ENCODE measurements at regions not wholly inside any gene's neighbourhood (a gene's known extent, or its start where the extent isn't known, plus 50 kb on each side); places are given as distances from the start of the nearest gene placed in this dataset.

- Histone ChIP-seq H3K4me2 (ENCODE audit: low read depth, low read length, poor library complexity, severe bottlenecking) (no peak overlapping the region), H3K4me1 (ENCODE audit: low read length) (peaks cover 48% of the 10 kb centered on the region), H3K9me2 (replicated peaks; ENCODE audit: insufficient read depth, low read length) (no peaks in the 10 kb centered on the region), H4K20me1 (ENCODE audit: insufficient read depth, low read depth, low read length) (no peaks in the 10 kb centered on the region), H3K27me3 (ENCODE audit: low read length) (no peaks in the 10 kb centered on the region), H3K4me3 (ENCODE audit: low read length) (no peak overlapping the region), H3K9ac (ENCODE audit: low read length) (no peak overlapping the region), H3K36me3 (ENCODE audit: insufficient read depth, low read length) (no peaks in the 10 kb centered on the region), H3K9me3 (ENCODE audit: low read length) (no peaks in the 10 kb centered on the region), H3K79me2 (ENCODE audit: low read length) (no peaks in the 10 kb centered on the region), H3K27ac (ENCODE audit: low read length) (no peak overlapping the region), H2AFZ (ENCODE audit: low read length) (no peak overlapping the region)
- no peak for DNase-seq
These were observed 127.6 kb downstream of the ETAA1 start for GRCh38 chr2:67524777-67525176.

GRCh38 chr2:67526283-67526682 is 129.2 kb downstream of the ETAA1 start:
- H3K4me2 ChIP-seq (ENCODE audit: low read depth, low read length, poor library complexity, severe bottlenecking), result no peak overlapping the region
- no peaks in the 10 kb centered on the region for H3K27me3 ChIP-seq (ENCODE audit: low read length)
- no peaks in the 10 kb centered on the region for H3K9me2 ChIP-seq (replicated peaks; ENCODE audit: insufficient read depth, low read length)
- H3K79me2 ChIP-seq (ENCODE audit: low read length), result no peaks in the 10 kb centered on the region
- H3K36me3 ChIP-seq (ENCODE audit: insufficient read depth, low read length), result no peaks in the 10 kb centered on the region
- no peak for DNase-seq
- H3K9ac ChIP-seq (ENCODE audit: low read length), result no peak overlapping the region
- peaks cover 33% of the 10 kb centered on the region for H3K4me1 ChIP-seq (ENCODE audit: low read length)
- no peaks in the 10 kb centered on the region for H3K9me3 ChIP-seq (ENCODE audit: low read length)
- no peak overlapping the region for H2AFZ ChIP-seq (ENCODE audit: low read length)
- no peak overlapping the region for H3K27ac ChIP-seq (ENCODE audit: low read length)
- H3K4me3 ChIP-seq (ENCODE audit: low read length), result no peak overlapping the region
- H4K20me1 ChIP-seq (ENCODE audit: insufficient read depth, low read depth, low read length), result no peaks in the 10 kb centered on the region

- H3K9me3 ChIP-seq (ENCODE audit: low read length), result no peaks in the 10 kb centered on the region
- H3K27ac ChIP-seq (ENCODE audit: low read length), result no peak overlapping the region
- peaks cover 19% of the 10 kb centered on the region for H3K4me1 ChIP-seq (ENCODE audit: low read length)
- H2AFZ ChIP-seq (ENCODE audit: low read length), result no peak overlapping the region
- H3K79me2 ChIP-seq (ENCODE audit: low read length), result no peaks in the 10 kb centered on the region
- no peak for DNase-seq
- H4K20me1 ChIP-seq (ENCODE audit: insufficient read depth, low read depth, low read length), result no peaks in the 10 kb centered on the region
- no peak overlapping the region for H3K4me2 ChIP-seq (ENCODE audit: low read depth, low read length, poor library complexity, severe bottlenecking)
- H3K27me3 ChIP-seq (ENCODE audit: low read length), result no peaks in the 10 kb centered on the region
- no peak overlapping the region for H3K9ac ChIP-seq (ENCODE audit: low read length)
- no peaks in the 10 kb centered on the region for H3K9me2 ChIP-seq (replicated peaks; ENCODE audit: insufficient read depth, low read length)
- no peak overlapping the region for H3K4me3 ChIP-seq (ENCODE audit: low read length)
- no peaks in the 10 kb centered on the region for H3K36me3 ChIP-seq (ENCODE audit: insufficient read depth, low read length)
These were observed 131.2 kb downstream of the ETAA1 start for GRCh38 chr2:67528320-67528719.

GRCh38 chr2:67532387-67532786 is 135.3 kb downstream of the ETAA1 start:
- H3K36me3 ChIP-seq (ENCODE audit: insufficient read depth, low read length), result no peaks in the 10 kb centered on the region
- H3K27me3 ChIP-seq (ENCODE audit: low read length), result no peaks in the 10 kb centered on the region
- no peak overlapping the region for H3K4me3 ChIP-seq (ENCODE audit: low read length)
- DNase-seq, result no peak
- H4K20me1 ChIP-seq (ENCODE audit: insufficient read depth, low read depth, low read length), result no peaks in the 10 kb centered on the region
- no peak overlapping the region for H3K4me2 ChIP-seq (ENCODE audit: low read depth, low read length, poor library complexity, severe bottlenecking)
- H3K79me2 ChIP-seq (ENCODE audit: low read length), result no peaks in the 10 kb centered on the region
- no peak overlapping the region for H3K27ac ChIP-seq (ENCODE audit: low read length)
- peaks cover 9% of the 10 kb centered on the region; the same call in 1 of the 2 replicates for H3K4me1 ChIP-seq (ENCODE audit: low read length)
- H3K9ac ChIP-seq (ENCODE audit: low read length), result no peak overlapping the region
- H2AFZ ChIP-seq (ENCODE audit: low read length), result no peak overlapping the region
- no peaks in the 10 kb centered on the region for H3K9me2 ChIP-seq (replicated peaks; ENCODE audit: insufficient read depth, low read length)
- H3K9me3 ChIP-seq (ENCODE audit: low read length), result no peaks in the 10 kb centered on the region

- no peak for DNase-seq
- Histone ChIP-seq H3K9me3 (ENCODE audit: low read length) (no peaks in the 10 kb centered on the region), H2AFZ (ENCODE audit: low read length) (no peak overlapping the region), H3K27ac (ENCODE audit: low read length) (no peak overlapping the region), H3K79me2 (ENCODE audit: low read length) (no peaks in the 10 kb centered on the region), H4K20me1 (ENCODE audit: insufficient read depth, low read depth, low read length) (no peaks in the 10 kb centered on the region), H3K9me2 (replicated peaks; ENCODE audit: insufficient read depth, low read length) (no peaks in the 10 kb centered on the region), H3K36me3 (ENCODE audit: insufficient read depth, low read length) (no peaks in the 10 kb centered on the region), H3K4me1 (ENCODE audit: low read length) (peaks cover 9% of the 10 kb centered on the region; the same call in 1 of the 2 replicates), H3K9ac (ENCODE audit: low read length) (no peak overlapping the region), H3K4me3 (ENCODE audit: low read length) (no peak overlapping the region), H3K4me2 (ENCODE audit: low read depth, low read length, poor library complexity, severe bottlenecking) (no peak overlapping the region), H3K27me3 (ENCODE audit: low read length) (no peaks in the 10 kb centered on the region)
These were observed 137.6 kb downstream of the ETAA1 start for GRCh38 chr2:67534745-67535144.

- DNase-seq, result no peak
- Histone ChIP-seq H3K4me1 (ENCODE audit: low read length) (no peaks in the 10 kb centered on the region), H4K20me1 (ENCODE audit: insufficient read depth, low read depth, low read length) (no peaks in the 10 kb centered on the region), H3K9me2 (replicated peaks; ENCODE audit: insufficient read depth, low read length) (no peaks in the 10 kb centered on the region), H3K9me3 (ENCODE audit: low read length) (no peaks in the 10 kb centered on the region; the same call in none of the 2 replicates), H3K27ac (ENCODE audit: low read length) (no peak overlapping the region), H3K4me2 (ENCODE audit: low read depth, low read length, poor library complexity, severe bottlenecking) (no peak overlapping the region), H3K4me3 (ENCODE audit: low read length) (no peak overlapping the region), H3K36me3 (ENCODE audit: insufficient read depth, low read length) (no peaks in the 10 kb centered on the region), H3K9ac (ENCODE audit: low read length) (no peak overlapping the region), H3K79me2 (ENCODE audit: low read length) (no peaks in the 10 kb centered on the region), H3K27me3 (ENCODE audit: low read length) (no peaks in the 10 kb centered on the region), H2AFZ (ENCODE audit: low read length) (no peak overlapping the region)
These were observed 143.8 kb downstream of the ETAA1 start for GRCh38 chr2:67540962-67541361.

GRCh38 chr2:67544286-67544685 is 147.2 kb downstream of the ETAA1 start:
- Histone ChIP-seq H3K27ac (ENCODE audit: low read length) (no peak overlapping the region), H3K9ac (ENCODE audit: low read length) (no peak overlapping the region), H3K9me3 (ENCODE audit: low read length) (no peaks in the 10 kb centered on the region; the same call in none of the 2 replicates), H3K27me3 (ENCODE audit: low read length) (no peaks in the 10 kb centered on the region), H3K79me2 (ENCODE audit: low read length) (no peaks in the 10 kb centered on the region), H3K4me1 (ENCODE audit: low read length) (no peaks in the 10 kb centered on the region), H3K4me3 (ENCODE audit: low read length) (no peak overlapping the region), H3K4me2 (ENCODE audit: low read depth, low read length, poor library complexity, severe bottlenecking) (no peak overlapping the region), H4K20me1 (ENCODE audit: insufficient read depth, low read depth, low read length) (no peaks in the 10 kb centered on the region), H2AFZ (ENCODE audit: low read length) (no peak overlapping the region), H3K36me3 (ENCODE audit: insufficient read depth, low read length) (no peaks in the 10 kb centered on the region), H3K9me2 (replicated peaks; ENCODE audit: insufficient read depth, low read length) (no peaks in the 10 kb centered on the region)
- no peak for DNase-seq

- Histone ChIP-seq H3K4me3 (ENCODE audit: low read length) (no peak overlapping the region), H3K9ac (ENCODE audit: low read length) (no peak overlapping the region), H3K36me3 (ENCODE audit: insufficient read depth, low read length) (no peaks in the 10 kb centered on the region), H3K4me2 (ENCODE audit: low read depth, low read length, poor library complexity, severe bottlenecking) (no peak overlapping the region), H3K79me2 (ENCODE audit: low read length) (no peaks in the 10 kb centered on the region), H3K27me3 (ENCODE audit: low read length) (no peaks in the 10 kb centered on the region), H3K9me2 (replicated peaks; ENCODE audit: insufficient read depth, low read length) (no peaks in the 10 kb centered on the region), H3K4me1 (ENCODE audit: low read length) (no peaks in the 10 kb centered on the region), H4K20me1 (ENCODE audit: insufficient read depth, low read depth, low read length) (no peaks in the 10 kb centered on the region), H3K27ac (ENCODE audit: low read length) (no peak overlapping the region), H3K9me3 (ENCODE audit: low read length) (no peaks in the 10 kb centered on the region; the same call in 1 of the 2 replicates), H2AFZ (ENCODE audit: low read length) (no peak overlapping the region)
- no peak for DNase-seq
These were observed 151.4 kb downstream of the ETAA1 start for GRCh38 chr2:67548317-67549201.

Data from Karpas-422 (cell line).